Activated CD4-positive, alpha-beta memory T cell treated with anti-CD3 and anti-CD28 coated beads, Interleukin-2, amount 10 ng/mL, durations not matched to agents 7 days and 5 days (primary cell): ENCODE measurements at regions not wholly inside any gene's neighbourhood (a gene's known extent, or its start where the extent isn't known, plus 50 kb on each side); places are given as distances from the start of the nearest gene placed in this dataset.

Experiments
- CTCF ChIA-PET: fragments of 350-600 bp; sonication (Branson Sonifier 250); formaldehyde crosslinking; loops from one replicate; lab custom pipeline; 2021; ENCODE audit warnings: antibody characterized with exemption, inconsistent platforms; lab: Charles Lee
- POLR2A ChIA-PET: fragments of 350-600 bp; sonication (Branson Sonifier 250); formaldehyde crosslinking; loops from one replicate; lab custom pipeline; 2021; ENCODE audit warnings: antibody characterized with exemption; lab: Charles Lee
- DNase-seq: peaks from one replicate; pipeline ENCODE4 v3.0.0-alpha.2; 2020
- H3K27ac Mint-ChIP-seq: one replicate; pipeline ENCODE4 v1.8.0; 2021; ENCODE audit warnings: mild to moderate bottlenecking, mixed read lengths
- H3K27me3 Mint-ChIP-seq: one replicate; pipeline ENCODE4 v1.8.0; 2021; ENCODE audit warnings: mixed read lengths
- H3K36me3 Mint-ChIP-seq: one replicate; pipeline ENCODE4 v1.8.0; 2021; ENCODE audit warnings: low read depth, mixed read lengths
- H3K4me1 Mint-ChIP-seq: one replicate; pipeline ENCODE4 v1.8.0; 2021; ENCODE audit warnings: mixed read lengths
- H3K4me3 Mint-ChIP-seq: one replicate; pipeline ENCODE4 v1.8.0; 2021; ENCODE audit warnings: mild to moderate bottlenecking, mixed read lengths
- H3K9me3 Mint-ChIP-seq: one replicate; pipeline ENCODE4 v1.8.0; 2021; ENCODE audit warnings: mixed read lengths

DNA sequence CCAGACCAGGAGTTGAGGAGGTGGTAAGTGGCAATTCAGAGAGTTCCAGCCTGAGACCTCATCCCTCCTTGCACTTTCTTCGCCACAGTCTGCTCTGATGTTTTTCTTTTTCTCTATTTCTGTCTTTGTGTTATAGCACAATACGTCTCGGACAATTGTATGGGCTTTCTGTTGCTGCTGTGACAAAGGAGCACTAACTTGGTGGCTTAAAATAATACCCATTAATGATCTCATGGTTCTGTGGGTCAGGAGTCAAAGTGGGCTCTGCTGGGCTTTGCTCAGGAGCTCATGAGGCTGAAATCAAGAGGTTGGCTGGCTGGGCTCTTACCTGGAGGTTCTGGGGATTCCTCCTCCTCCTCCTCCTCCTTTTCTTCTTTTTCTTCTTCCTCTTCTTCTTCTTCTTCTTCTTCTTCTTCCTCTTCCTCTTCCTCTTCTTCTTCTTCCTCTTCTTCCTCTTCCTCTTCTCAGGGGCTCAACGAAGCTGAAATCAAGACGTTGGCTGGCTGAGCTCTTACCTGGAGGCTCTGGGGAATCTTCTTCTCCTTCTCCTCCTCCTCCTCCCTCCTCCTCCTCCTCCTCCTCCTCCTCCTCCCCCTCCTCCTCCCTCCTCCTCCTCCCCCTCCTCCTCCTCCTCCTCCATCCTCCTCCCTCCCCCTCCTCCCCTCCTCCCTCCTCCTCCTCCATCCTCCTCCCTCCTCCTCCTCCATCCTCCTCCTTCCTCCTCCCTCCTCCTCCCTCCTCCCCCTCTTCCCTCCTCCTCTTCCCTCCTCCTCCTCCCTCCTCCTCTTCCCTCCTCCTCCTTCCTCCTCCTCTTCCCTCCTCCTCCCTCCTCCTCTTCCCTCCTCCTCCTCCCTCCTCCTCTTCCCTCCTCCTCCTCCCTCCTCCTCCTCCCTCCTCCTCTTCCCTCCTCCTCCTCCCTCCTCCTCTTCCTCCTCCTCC is 104.0 kb downstream of the GATA6 start:
- CTCF ChIA-PET, result no interaction called here
- no peak overlapping the region for H3K27ac Mint-ChIP-seq
- no peaks in the 10 kb centered on the region for H3K27me3 Mint-ChIP-seq
- no peaks in the 10 kb centered on the region for H3K9me3 Mint-ChIP-seq
- POLR2A ChIA-PET, result no interaction called here
- DNase-seq, result no peak
- H3K4me1 Mint-ChIP-seq, result no peaks in the 10 kb centered on the region
- H3K4me3 Mint-ChIP-seq, result no peak overlapping the region
- H3K36me3 Mint-ChIP-seq, result no peaks in the 10 kb centered on the region

DNA sequence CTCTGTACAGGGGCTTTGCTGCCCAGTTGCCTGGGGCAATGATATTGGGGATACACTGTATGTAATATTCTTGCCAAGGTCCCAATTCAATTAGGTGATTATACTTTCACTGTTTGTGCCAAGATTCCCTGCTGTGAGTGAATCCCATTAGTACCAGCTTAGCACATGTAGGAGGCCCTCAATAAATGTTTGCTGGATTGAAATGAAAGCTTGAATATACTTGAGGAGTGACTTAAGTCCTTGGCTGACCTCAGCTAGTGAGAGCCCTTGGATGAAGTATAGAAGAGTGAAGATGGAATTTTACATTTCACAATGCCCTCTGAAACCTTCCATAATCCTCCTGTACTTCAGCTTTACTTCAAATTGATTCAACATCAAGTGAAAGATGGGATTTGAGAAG is 102.9 kb downstream of the GATA6 start:
- no peaks in the 10 kb centered on the region for H3K9me3 Mint-ChIP-seq
- no peak for DNase-seq
- POLR2A ChIA-PET, result no interaction called here
- H3K4me1 Mint-ChIP-seq, result no peaks in the 10 kb centered on the region
- CTCF ChIA-PET, result no interaction called here
- H3K27ac Mint-ChIP-seq, result no peak overlapping the region
- H3K27me3 Mint-ChIP-seq, result no peaks in the 10 kb centered on the region
- no peaks in the 10 kb centered on the region for H3K36me3 Mint-ChIP-seq
- no peak overlapping the region for H3K4me3 Mint-ChIP-seq

DNA sequence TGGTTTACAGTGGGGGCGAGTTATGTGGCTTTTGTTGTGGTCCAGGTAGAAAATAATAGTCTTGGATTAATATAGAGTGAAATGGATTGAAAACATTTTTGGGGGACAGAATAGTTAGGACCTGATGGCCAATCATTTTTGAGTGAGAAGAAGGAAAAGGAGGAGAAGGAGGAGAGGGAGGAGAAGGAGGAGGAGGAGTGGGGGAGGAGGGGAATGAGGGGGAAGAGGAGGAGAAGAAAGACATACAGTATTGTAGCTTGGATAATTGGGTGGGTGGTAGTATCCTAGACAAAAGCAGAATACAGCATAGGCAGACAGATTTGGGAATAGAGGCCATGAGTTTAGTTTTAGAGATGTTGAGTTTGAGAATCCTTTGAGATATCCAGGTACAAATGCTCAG is 101.6 kb downstream of the GATA6 start:
- no peaks in the 10 kb centered on the region for H3K9me3 Mint-ChIP-seq
- H3K4me1 Mint-ChIP-seq, result no peaks in the 10 kb centered on the region
- H3K36me3 Mint-ChIP-seq, result no peaks in the 10 kb centered on the region
- POLR2A ChIA-PET, result no interaction called here
- H3K4me3 Mint-ChIP-seq, result no peak overlapping the region
- CTCF ChIA-PET, result no interaction called here
- no peak for DNase-seq
- H3K27me3 Mint-ChIP-seq, result no peaks in the 10 kb centered on the region
- no peak overlapping the region for H3K27ac Mint-ChIP-seq

DNA sequence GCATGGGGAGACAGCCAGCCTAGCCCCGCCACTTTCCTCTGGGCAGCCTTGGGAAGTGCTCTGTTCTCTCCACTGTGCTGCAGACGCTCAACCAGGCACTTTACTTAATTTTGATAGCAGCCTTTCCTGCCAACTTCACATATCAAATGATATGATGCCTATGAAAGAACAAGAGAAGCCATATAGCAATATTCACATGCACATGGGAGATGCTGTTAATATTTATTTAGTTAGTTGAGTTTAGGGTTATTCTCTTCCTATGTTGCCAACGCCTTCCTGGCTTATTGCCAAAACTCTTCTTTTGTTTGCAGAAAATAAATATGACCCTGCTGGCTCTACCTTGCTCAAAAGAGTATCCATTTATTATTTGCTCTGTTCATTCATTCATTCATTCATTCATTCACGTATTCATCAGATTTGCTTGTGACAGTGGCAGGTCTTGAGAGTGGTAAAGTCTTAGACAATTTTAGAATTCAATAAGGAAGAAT is 99.3 kb downstream of the GATA6 start:
- no peak overlapping the region for H3K4me3 Mint-ChIP-seq
- POLR2A ChIA-PET, result no interaction called here

DNA sequence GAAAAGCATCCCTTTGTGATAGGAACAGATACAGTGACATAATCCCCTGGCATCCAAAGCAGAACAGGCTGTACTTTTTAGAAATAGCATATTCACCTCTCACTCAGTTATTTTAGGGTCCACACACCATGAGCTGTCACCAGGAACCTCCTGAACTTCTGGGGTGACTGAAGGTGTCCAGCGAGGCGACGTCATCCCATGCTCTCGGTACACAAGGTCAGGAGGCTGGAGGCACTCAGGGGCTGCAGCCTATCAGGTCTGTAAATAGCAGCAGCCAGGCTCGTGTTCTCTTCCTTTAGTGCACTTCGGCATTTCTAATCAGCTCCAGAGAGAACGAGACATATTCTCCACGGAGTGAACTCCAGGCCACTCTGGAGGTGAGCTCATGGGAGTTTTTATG is 98.3 kb downstream of the GATA6 start:
- H3K9me3 Mint-ChIP-seq, result no peaks in the 10 kb centered on the region
- H3K27ac Mint-ChIP-seq, result no peak overlapping the region
- no peak overlapping the region for H3K4me3 Mint-ChIP-seq
- ChIA-PET POLR2A (no interaction called here), CTCF (no interaction called here)
- H3K36me3 Mint-ChIP-seq, result no peaks in the 10 kb centered on the region
- no peaks in the 10 kb centered on the region for H3K27me3 Mint-ChIP-seq
- no peak for DNase-seq
- H3K4me1 Mint-ChIP-seq, result no peaks in the 10 kb centered on the region

More for the DNA sequence above, 99.3 kb downstream of the GATA6 start:
- no peak overlapping the region for H3K27ac Mint-ChIP-seq
- CTCF ChIA-PET, result no interaction called here
- no peak for DNase-seq
- H3K9me3 Mint-ChIP-seq, result no peaks in the 10 kb centered on the region
- no peaks in the 10 kb centered on the region for H3K4me1 Mint-ChIP-seq
- no peaks in the 10 kb centered on the region for H3K36me3 Mint-ChIP-seq
- H3K27me3 Mint-ChIP-seq, result no peaks in the 10 kb centered on the region

DNA sequence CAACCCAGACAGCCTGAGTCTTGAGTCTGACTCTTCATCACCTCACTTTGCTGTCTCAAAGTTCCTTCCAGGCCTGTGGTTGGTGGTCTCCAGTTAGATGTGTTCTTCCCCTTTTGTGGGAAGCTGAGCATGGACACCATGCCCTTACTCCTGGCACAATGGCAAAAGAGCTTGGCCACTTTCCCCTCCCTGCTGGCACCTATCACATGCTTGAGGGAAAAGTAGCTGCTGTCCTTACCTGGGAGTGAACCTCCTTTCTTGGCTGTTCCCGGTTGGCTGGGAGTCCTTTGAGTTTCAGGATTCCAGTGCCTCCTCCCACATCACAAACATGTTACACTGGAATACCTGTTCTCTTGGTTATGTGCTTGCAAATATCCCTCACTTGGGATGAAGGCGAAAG is 97.8 kb downstream of the GATA6 start:
- no peak overlapping the region for H3K4me3 Mint-ChIP-seq
- ChIA-PET POLR2A (no interaction called here), CTCF (no interaction called here)
- no peaks in the 10 kb centered on the region for H3K4me1 Mint-ChIP-seq
- H3K9me3 Mint-ChIP-seq, result no peaks in the 10 kb centered on the region
- no peaks in the 10 kb centered on the region for H3K36me3 Mint-ChIP-seq
- H3K27me3 Mint-ChIP-seq, result no peaks in the 10 kb centered on the region
- no peak for DNase-seq
- H3K27ac Mint-ChIP-seq, result no peak overlapping the region

DNA sequence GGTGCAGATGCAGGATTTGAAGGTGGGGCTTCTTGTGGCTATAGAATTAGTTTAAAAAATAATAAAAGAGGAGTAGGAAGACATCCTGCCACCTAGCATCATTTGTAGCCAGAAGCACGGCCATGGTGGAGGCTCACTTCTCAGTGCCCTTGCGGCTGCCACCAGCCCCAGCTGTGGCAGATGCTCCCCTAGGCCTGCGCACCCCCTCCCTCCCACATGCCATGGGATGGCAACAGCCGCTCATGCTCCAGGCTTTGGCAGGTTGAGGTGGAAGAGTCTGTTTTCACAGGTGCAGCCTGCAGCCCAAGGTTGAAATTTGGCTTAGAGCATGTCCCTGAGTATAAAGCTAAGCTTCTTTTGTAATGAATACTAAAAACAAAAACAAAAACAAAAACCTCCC is 96.4 kb downstream of the GATA6 start:
- CTCF ChIA-PET, result no interaction called here
- DNase-seq, result no peak
- no peaks in the 10 kb centered on the region for H3K27me3 Mint-ChIP-seq
- H3K4me1 Mint-ChIP-seq, result no peaks in the 10 kb centered on the region
- POLR2A ChIA-PET, result no interaction called here
- no peaks in the 10 kb centered on the region for H3K9me3 Mint-ChIP-seq
- no peaks in the 10 kb centered on the region for H3K36me3 Mint-ChIP-seq
- H3K4me3 Mint-ChIP-seq, result no peak overlapping the region
- H3K27ac Mint-ChIP-seq, result no peak overlapping the region

DNA sequence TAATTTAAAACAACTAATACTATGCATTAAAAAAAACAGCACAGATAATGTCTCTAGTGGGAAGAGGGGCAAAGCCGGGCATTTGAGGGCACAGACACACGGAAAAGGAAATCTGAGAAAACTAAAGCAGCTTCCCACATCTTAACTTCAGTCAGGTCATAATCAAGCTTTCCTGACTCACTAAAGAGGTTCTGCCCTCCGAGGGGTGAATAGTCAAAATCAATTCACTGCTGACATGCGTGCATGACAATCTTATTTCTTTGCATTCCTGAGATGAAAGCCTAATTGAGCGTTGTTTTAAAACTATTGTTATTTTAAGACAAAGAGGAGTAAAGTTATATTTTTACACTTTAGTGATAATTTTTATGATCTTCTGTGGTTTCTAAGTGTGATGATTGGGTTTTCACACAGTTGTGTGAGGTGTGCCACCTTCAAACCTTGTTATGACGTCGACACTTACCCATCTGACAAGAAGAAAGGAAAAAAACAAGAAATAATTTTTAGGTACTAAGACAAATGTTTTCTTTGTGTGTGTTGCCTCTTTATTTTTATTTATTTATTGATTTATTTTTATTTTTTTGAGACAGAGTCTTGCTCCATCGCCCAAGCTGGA is 90.9 kb downstream of the GATA6 start:
- Mint-ChIP-seq H3K27me3 (no peaks in the 10 kb centered on the region), H3K4me3 (no peak overlapping the region), H3K27ac (no peak overlapping the region), H3K36me3 (no peaks in the 10 kb centered on the region), H3K9me3 (no peaks in the 10 kb centered on the region), H3K4me1 (no peaks in the 10 kb centered on the region)
- ChIA-PET CTCF (no interaction called here), POLR2A (no interaction called here)
- no peak for DNase-seq

DNA sequence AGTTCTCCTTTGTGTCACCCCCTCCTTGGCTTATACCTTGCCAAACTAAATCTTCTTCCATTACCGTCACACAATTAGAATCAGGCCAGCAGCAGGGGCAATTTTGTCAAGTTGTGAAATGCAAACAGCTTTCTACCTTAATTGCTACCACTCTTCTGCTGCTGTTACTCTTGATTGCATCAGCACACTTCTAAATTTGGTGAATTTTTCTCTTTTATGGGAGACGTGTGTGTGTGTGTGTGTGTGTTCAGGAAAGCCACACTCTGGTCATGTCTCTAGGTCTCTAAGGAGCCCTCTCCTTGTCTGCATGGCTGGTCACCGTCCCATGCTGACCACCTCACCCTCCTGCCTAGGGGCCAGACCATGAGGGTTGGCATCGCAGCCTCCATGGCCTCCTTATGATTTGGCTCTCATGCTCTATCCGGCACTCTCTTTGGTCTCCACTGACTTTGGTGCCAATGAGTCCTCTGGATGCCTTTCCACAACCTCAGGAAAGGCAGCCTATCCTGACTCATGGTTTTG is 87.7 kb downstream of the GATA6 start:
- H3K9me3 Mint-ChIP-seq, result no peaks in the 10 kb centered on the region
- H3K27me3 Mint-ChIP-seq, result no peaks in the 10 kb centered on the region
- CTCF ChIA-PET, result no interaction called here
- POLR2A ChIA-PET, result no interaction called here
- no peaks in the 10 kb centered on the region for H3K36me3 Mint-ChIP-seq
- H3K4me1 Mint-ChIP-seq, result no peaks in the 10 kb centered on the region
- H3K4me3 Mint-ChIP-seq, result no peak overlapping the region
- H3K27ac Mint-ChIP-seq, result no peak overlapping the region
- DNase-seq, result no peak

DNA sequence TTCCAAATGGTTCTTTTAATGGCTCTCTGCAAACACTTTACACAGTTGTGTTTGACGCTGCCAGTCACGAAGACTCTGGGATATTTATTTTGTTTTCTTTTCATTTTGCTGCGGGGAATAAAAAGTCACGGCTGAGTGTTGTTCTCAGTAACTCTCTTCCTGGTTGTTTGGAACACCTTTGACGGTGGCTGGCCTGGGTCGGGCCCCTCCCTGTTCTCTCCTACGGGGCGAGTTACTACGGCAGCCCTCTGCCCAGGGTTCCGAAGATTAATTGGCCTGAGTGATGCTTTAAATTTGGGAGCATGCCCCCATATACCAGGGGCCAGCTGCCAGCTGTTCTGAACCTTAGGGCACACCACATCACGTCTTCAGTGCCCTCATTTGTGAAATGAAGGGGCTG is 84.7 kb downstream of the GATA6 start:
- CTCF ChIA-PET, result no interaction called here
- POLR2A ChIA-PET, result no interaction called here
- H3K27me3 Mint-ChIP-seq, result no peaks in the 10 kb centered on the region

DNA sequence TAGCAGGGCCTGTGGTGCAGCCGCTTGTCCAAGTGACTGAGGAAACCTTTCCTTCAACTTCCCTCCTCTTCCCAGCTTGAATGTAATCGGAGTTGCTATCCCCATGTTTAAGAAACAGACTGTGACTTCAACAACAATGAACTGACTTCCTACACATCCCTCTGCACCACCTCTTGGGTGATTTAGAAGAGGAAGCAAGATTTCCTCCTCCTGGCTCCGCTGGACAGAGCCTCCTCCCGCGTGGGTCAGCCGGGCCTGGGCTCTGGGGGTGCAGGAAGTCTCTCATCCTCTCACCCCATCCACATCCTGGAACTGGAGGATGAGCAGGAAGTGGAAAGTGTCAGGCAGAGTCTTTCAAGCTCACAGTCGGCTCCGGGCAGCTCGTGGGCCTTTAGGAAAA is 84.3 kb downstream of the GATA6 start:
- H3K4me3 Mint-ChIP-seq, result no peak overlapping the region
- DNase-seq, result no peak
- no peaks in the 10 kb centered on the region for H3K27me3 Mint-ChIP-seq
- CTCF ChIA-PET, result no interaction called here
- peaks cover under 1% of the 10 kb centered on the region for H3K9me3 Mint-ChIP-seq
- H3K36me3 Mint-ChIP-seq, result no peaks in the 10 kb centered on the region
- POLR2A ChIA-PET, result no interaction called here
- no peak overlapping the region for H3K27ac Mint-ChIP-seq
- H3K4me1 Mint-ChIP-seq, result no peaks in the 10 kb centered on the region

More for the DNA sequence above, 84.7 kb downstream of the GATA6 start:
- no peak overlapping the region for H3K27ac Mint-ChIP-seq
- no peak overlapping the region for H3K4me3 Mint-ChIP-seq
- DNase-seq, result no peak
- H3K36me3 Mint-ChIP-seq, result no peaks in the 10 kb centered on the region
- H3K4me1 Mint-ChIP-seq, result no peaks in the 10 kb centered on the region
- no peaks in the 10 kb centered on the region for H3K9me3 Mint-ChIP-seq

DNA sequence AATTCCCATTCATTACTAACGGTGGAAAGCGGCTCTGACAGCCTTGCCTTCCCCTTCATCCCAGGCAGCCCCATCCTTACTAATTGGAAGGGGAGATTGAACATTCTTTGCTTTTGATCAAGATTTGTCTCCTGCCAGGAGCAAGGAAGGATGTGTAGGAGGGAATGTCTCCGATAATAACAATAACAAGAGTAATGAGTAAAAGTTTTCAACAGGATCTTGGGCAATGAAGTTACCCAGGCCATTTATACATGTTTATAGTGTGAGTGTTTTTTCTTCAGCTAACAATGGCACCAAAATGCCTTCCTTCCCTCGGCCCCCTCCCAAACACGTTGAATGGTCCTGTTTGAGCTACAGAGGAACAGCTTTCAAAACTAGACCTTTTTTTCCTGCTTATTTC is 83.8 kb downstream of the GATA6 start:
- no peak overlapping the region for H3K27ac Mint-ChIP-seq
- no peaks in the 10 kb centered on the region for H3K36me3 Mint-ChIP-seq
- ChIA-PET CTCF (no interaction called here), POLR2A (no interaction called here)
- H3K27me3 Mint-ChIP-seq, result no peaks in the 10 kb centered on the region
- H3K4me3 Mint-ChIP-seq, result no peak overlapping the region
- DNase-seq, result no peak
- peaks cover 3% of the 10 kb centered on the region for H3K9me3 Mint-ChIP-seq
- no peaks in the 10 kb centered on the region for H3K4me1 Mint-ChIP-seq
